ENCODE measurements at regions not wholly inside any gene's neighbourhood (a gene's known extent, or its start where the extent isn't known, plus 50 kb on each side); places are given as distances from the start of the nearest gene placed in this dataset.

GRCh38 chr2:37829616-37830395 is 95.3 kb upstream of the RMDN2 start:
- no peak for TF ChIP-seq CTCF (IDR thresholded peaks at IDR 0.05)
- TF ChIP-seq POLR2A (IDR thresholded peaks at IDR 0.05) = no peak
